Colon (tissue), 2 donors: ENCODE measurements at regions not wholly inside any gene's neighbourhood (a gene's known extent, or its start where the extent isn't known, plus 50 kb on each side); places are given as distances from the start of the nearest gene placed in this dataset.
"Not testable (repeated sequence)": the region's sequence is repeated elsewhere in the genome, so short reads cannot be mapped to it uniquely, and the experiment has no call there.

Experiments
- FAIRE-seq: peaks from 2 replicates; lab custom pipeline; 2012; peaks lifted over from hg19 to GRCh38; lab: Jason Lieb, UNC
- donor health status: control.
- donor health status: control.

DNA sequence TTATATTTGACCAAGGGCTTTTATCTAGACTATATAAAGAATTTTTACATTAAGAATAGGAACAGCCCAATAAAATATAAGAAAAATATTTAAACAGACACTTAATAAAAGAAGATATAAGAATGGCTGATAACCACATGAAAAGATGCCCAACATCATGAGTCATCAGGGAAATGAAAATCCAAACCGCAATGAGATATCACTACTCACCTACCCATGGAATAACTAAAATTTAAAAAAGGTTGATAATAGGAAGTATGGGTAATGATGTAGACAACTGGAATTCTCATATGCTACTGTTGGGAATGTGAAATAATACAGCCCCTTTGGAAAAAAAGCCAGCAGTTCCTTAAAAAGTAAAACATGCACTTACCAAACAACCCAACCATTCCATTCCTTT, 206.9 kb upstream of the PCSK5 start:
- FAIRE-seq: no peak

- FAIRE-seq: no peak
Observed at GRCh38 chr9:75685062-75685461, 205.4 kb upstream of the PCSK5 start.

DNA sequence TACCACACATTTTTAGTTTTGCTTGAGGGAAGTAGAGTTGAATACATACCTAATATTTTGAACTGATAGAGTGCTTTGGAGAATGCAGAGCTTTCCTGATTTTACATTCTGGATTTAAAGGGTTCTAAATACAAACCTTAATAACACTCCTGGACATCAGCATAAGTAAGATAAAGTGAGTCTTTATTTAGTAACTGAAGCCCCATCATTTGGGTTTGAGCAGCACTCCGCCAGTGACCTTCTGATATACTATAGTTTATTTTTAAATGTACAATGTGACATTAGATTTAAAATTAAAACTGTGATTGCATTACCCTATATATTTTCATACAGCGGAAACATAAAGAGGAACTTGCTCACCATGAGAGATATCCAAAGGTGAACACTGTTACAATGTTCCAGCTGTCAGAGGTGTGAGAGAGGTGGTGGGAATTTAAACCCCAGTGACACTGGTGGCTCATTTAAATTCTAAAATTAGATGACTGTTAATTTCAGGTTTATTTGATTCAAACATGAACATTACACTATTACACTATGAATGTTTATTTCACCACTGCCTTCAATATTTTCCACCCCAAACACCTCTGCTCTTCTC, 203.0 kb upstream of the PCSK5 start:
- no peak for FAIRE-seq

DNA sequence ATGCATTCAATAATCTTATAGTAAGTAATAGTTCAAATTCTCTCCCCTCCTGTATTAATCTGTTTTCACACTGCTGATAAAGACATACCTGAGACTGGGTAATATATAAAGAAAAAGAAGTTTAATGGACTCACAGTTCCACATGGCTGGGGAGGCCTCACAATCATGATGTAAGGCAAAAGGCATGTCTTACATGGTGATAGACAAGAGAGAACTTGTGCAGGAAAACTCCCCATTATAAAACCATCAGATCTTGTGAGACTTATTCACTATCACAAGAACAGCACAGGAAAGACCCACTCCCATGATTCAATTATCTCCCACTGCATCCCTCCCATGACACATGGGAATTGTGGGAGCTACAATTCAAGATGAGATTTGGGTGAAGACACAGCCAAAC, 199.9 kb upstream of the PCSK5 start:
- FAIRE-seq: not testable (repeated sequence)

- FAIRE-seq: no peak
Observed at GRCh38 chr9:75691408-75691807, 199.1 kb upstream of the PCSK5 start.

DNA sequence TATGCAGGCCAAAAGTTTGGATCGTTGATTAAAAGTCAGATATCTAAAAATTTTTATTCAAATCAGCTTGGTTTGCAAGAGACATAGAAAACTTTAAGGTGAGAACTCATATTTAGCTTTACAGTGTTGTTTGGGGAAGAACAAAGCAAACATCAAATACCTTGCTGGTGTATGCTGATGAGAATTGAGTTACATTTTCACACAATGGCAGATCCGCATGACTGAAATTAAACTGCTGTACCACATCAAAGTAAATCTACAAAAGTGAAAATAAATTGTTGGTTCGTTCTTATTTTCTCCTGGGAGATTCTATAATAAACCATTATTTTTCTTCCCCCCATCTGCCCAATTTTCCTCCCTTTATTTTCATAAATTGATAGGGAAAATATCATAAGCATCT, 198.2 kb upstream of the PCSK5 start:
- FAIRE-seq: no peak

DNA sequence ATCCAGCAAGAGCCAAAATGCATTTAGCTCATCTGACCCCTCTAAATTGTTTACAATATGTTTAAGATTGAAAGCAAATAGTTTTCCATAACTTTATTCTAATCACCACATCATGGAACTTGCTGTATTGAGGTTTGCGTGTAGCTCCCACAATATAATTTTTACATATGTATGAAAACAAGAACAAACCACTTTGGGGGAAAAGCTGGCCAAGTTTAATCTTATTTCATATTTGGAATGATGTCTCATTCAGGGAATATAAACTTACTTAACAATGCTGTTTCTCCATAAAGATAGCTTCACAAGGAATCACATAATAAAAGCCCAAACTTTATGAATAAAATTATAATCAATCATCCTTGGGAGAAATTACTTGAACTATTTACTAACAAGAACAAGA, 194.6 kb upstream of the PCSK5 start:
- FAIRE-seq: no peak

DNA sequence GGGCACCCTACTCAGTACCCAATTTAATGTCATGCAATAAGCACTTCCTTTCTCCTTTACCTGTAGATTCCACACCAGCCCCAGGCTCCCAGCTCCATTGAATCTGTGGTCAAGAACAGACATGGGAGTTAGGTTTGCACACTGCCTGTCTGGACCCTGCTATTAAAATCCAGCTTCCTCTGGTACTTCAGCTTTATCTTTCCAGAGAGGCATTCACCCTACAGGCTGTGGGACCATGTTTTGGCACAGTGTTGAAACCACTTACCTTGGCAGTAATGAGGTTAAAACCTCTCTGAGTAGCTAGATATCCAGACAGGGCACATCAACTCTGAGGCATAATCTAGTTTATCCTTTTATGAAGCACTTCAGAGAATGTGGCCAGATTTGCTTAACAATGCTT, 191.5 kb upstream of the PCSK5 start:
- FAIRE-seq: no peak

DNA sequence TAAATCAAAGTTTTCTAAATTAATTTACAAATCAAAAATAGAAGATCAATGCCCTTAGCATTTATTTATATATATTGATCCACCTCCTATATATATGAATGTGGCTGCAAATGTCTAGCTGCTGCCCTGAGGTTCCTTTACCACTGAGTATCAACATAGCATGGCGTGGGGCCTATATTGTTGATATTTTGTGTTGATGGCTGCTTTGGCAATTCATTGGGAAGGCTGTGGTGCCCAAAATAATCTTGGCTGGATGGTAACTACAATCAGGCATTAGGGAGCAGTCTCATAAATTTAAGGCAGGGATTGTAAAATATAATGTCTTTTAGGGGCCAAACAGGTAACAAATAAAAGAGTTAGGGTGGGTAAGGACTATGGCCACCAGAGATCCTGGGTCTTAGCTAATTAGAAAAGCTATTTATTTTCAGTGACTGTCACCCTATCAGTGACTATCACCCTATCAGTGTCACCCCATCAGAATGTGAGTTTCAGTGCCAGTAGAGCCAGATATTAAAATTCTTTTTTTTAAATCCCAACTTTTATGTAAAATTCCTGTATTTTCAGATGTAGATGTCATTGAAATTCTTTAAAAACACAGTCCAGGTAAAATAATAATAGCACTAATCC, 190.7 kb upstream of the PCSK5 start:
- no peak for FAIRE-seq

- no peak for FAIRE-seq
Observed at GRCh38 chr9:75700252-75700640, 190.2 kb upstream of the PCSK5 start.

- no peak for FAIRE-seq
Observed at GRCh38 chr9:75707191-75707590, 183.3 kb upstream of the PCSK5 start.

DNA sequence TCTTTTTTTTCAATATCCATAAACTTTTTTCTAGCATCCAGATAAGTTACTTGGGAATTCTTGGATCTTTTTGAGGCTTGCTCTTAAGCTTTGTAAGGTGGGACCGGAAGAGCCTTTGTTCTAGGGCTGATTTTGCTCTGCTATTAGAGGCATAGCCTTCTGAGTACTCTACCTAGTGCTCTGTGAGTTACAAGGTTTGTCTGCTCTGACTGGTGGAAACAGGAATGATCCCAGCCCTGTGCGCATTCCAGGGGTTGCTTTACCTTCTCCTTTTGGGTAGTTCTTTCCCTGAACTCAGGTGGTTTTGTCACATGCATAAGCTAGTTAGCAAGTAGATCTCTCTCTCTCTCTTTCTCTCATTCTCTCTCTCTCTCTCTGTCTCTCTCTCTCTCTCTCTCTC, 180.8 kb upstream of the PCSK5 start:
- FAIRE-seq: no peak

GRCh38 chr9:75712700-75713099, 177.8 kb upstream of the PCSK5 start:
- FAIRE-seq: no peak

- FAIRE-seq: no peak
Observed at GRCh38 chr9:75713335-75713734, 177.1 kb upstream of the PCSK5 start.

GRCh38 chr9:75715360-75715759, 175.1 kb upstream of the PCSK5 start:
- FAIRE-seq: no peak

- FAIRE-seq: no peak
Observed at GRCh38 chr9:75718677-75719076, 171.8 kb upstream of the PCSK5 start.

GRCh38 chr9:75728391-75728790, 162.1 kb upstream of the PCSK5 start:
- FAIRE-seq: no peak

GRCh38 chr9:75734802-75735201, 155.7 kb upstream of the PCSK5 start:
- no peak for FAIRE-seq

- no peak for FAIRE-seq
Observed at GRCh38 chr9:75739884-75740611, 150.4 kb upstream of the PCSK5 start.

DNA sequence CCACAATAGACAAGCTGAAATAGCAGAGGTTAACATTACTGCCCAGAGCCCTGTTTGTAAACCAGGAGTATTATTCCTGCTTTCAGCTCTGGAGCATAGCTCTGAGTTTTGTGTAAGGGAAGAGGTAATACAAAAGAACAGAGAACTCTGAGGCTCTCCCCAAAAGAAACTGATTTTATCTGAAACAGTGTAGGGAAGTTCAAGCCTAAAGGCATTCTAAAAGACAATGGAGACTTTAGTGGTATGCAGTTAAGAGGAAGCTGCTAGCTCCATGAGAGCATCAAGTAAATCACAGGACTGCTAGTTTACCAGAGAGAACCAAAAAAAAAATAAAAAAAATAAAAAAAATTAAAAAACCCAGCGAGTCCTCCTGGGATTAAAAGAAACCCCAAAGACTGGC, 146.6 kb upstream of the PCSK5 start:
- no peak for FAIRE-seq

DNA sequence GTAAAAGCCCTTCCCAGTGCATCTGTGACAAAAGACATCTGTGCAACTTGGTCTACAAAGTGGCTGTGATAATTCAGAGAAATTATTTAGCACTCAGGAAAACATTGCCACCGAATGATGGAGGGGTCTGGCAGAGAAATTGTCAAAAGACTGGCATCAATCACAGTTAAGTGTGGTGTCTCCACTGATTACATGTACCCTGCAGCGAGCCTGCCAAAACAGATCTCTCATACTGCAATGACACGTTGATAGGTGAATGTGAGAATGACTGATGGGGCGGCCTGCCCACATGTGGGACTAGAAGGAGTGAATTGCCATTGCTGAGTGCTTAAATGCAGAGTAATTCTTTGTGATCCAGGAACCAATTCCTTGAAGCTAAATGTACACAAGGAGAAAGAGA, 136.4 kb upstream of the PCSK5 start:
- no peak for FAIRE-seq

DNA sequence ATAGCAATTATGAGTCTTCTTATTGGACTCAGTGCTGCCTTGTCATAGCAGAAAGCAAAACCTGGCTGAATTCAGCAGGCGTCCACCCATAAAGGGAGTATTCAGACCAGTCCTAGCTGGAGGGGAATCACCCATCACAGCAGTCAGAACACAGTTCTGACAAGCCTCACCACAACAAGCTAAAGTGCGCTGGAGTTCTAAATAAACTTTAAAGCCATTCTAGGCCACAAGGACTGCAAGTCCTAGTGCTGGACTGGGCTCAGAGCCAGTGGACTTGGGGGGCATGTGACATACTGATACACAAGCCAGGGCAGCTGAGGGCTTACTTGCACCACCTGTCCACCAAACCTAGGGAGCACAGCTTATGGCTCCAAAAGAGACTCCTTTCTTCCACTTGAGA, 115.3 kb upstream of the PCSK5 start:
- no peak for FAIRE-seq

- no peak for FAIRE-seq
Observed at GRCh38 chr9:75775966-75776691, 114.3 kb upstream of the PCSK5 start.
